Effector CD4-positive, alpha-beta T cell (primary cell): ENCODE measurements at regions not wholly inside any gene's neighbourhood (a gene's known extent, or its start where the extent isn't known, plus 50 kb on each side); places are given as distances from the start of the nearest gene placed in this dataset.
"Not testable (repeated sequence)": the region's sequence is repeated elsewhere in the genome, so short reads cannot be mapped to it uniquely, and the experiment has no call there.

Experiments
- DNase-seq: peaks from one replicate; pipeline ENCODE4 v3.0.0-alpha.2; 2020

- DNase-seq: no peak
Measured at GRCh38 chr3:177437513-177438337, 240.4 kb upstream of the TBL1XR1 start.

- no peak for DNase-seq
Measured at GRCh38 chr3:177438596-177439220, 241.4 kb upstream of the TBL1XR1 start.

- DNase-seq: no peak
Measured at GRCh38 chr3:177439694-177440269, 242.5 kb upstream of the TBL1XR1 start.

GRCh38 chr3:177440456-177441104 is 243.3 kb upstream of the TBL1XR1 start:
- DNase-seq: no peak

- DNase-seq: no peak
Measured at GRCh38 chr3:177441276-177441812, 244.1 kb upstream of the TBL1XR1 start.

GRCh38 chr3:177441813-177442646 is 244.7 kb upstream of the TBL1XR1 start:
- DNase-seq: no peak

GRCh38 chr3:177443469-177443868 is 246.2 kb upstream of the TBL1XR1 start:
- no peak for DNase-seq

GRCh38 chr3:177444696-177445095 is 247.4 kb upstream of the TBL1XR1 start:
- DNase-seq: no peak

GRCh38 chr3:177445549-177445948 is 248.3 kb upstream of the TBL1XR1 start:
- no peak for DNase-seq

- DNase-seq: no peak
Measured at GRCh38 chr3:177446165-177446601, 248.9 kb upstream of the TBL1XR1 start.

GRCh38 chr3:177447938-177448337 is 250.7 kb upstream of the TBL1XR1 start:
- no peak for DNase-seq

- no peak for DNase-seq
Measured at GRCh38 chr3:177448987-177449359, 251.7 kb upstream of the TBL1XR1 start.

GRCh38 chr3:177449360-177450006 is 252.2 kb upstream of the TBL1XR1 start:
- DNase-seq: no peak

GRCh38 chr3:177451301-177451750 is 254.0 kb upstream of the TBL1XR1 start:
- no peak for DNase-seq

- no peak for DNase-seq
Measured at GRCh38 chr3:177451864-177452830, 254.9 kb upstream of the TBL1XR1 start.

GRCh38 chr3:177452831-177453450 is 255.7 kb upstream of the TBL1XR1 start:
- DNase-seq: no peak

- DNase-seq: no peak
Measured at GRCh38 chr3:177453451-177453844, 256.2 kb upstream of the TBL1XR1 start.

- not testable (repeated sequence) for DNase-seq
Measured at GRCh38 chr3:177457204-177457603, 259.9 kb upstream of the TBL1XR1 start.

GRCh38 chr3:177459401-177459800 is 262.1 kb upstream of the TBL1XR1 start:
- no peak for DNase-seq

GRCh38 chr3:177460047-177460446 is 262.8 kb upstream of the TBL1XR1 start:
- DNase-seq: no peak
